Upper lobe of left lung (tissue), 4 donors: ENCODE measurements at regions not wholly inside any gene's neighbourhood (a gene's known extent, or its start where the extent isn't known, plus 50 kb on each side); places are given as distances from the start of the nearest gene placed in this dataset.

ENCODE experiments used
- POLR2A ChIP-seq, 4 donors: fragments of 450-650 bp; IDR thresholded peaks; one replicate each; pipeline ENCODE4 v1.5.1; 2016 to 2017; ENCODE audit warnings: antibody characterized with exemption in 4 of 4, mild to moderate bottlenecking in 2 of 4
- POLR2AphosphoS5 ChIP-seq, 2 donors: sonication (generic); formaldehyde crosslinking; IDR thresholded peaks; one replicate each; pipeline ENCODE4 v1.5.1; 2017; ENCODE audit warnings: antibody characterized with exemption in 2 of 2
- TF ChIP-seq, protein P1 (sequence below), 6 experiments: fragments of 450-650 bp in 4 of 6; fragments of 200-600 bp in 2 of 6; sonication (generic) in 2 of 6; IDR thresholded peaks; one replicate each; pipeline ENCODE4 v1.5.1; 2016 to 2019; ENCODE audit warnings: antibody characterized with exemption in 6 of 6

DNA sequence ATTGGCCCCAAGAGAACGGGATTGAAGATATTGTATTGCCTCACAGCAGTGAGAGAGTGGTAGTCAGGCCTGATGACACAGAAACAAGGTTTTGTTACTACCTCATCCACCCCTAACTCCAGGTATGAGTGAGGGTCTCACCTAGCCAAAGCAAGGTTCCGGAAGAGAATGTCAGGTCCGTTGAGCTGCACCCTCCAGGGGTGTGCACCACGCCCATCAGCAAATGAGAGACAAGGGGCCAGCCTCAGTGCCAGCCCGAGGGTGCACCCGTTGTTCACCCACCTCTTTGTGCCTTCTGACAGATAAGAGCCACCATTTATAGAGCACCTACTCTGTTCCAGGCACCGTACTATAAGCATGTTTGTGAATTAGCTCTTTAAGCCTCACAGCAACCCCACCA is 121.9 kb upstream of the IPO9 start:
- TF ChIP-seq, protein P1, sequence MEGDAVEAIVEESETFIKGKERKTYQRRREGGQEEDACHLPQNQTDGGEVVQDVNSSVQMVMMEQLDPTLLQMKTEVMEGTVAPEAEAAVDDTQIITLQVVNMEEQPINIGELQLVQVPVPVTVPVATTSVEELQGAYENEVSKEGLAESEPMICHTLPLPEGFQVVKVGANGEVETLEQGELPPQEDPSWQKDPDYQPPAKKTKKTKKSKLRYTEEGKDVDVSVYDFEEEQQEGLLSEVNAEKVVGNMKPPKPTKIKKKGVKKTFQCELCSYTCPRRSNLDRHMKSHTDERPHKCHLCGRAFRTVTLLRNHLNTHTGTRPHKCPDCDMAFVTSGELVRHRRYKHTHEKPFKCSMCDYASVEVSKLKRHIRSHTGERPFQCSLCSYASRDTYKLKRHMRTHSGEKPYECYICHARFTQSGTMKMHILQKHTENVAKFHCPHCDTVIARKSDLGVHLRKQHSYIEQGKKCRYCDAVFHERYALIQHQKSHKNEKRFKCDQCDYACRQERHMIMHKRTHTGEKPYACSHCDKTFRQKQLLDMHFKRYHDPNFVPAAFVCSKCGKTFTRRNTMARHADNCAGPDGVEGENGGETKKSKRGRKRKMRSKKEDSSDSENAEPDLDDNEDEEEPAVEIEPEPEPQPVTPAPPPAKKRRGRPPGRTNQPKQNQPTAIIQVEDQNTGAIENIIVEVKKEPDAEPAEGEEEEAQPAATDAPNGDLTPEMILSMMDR (IDR thresholded peaks at IDR 0.05): no peak
- no peak for TF ChIP-seq POLR2A (IDR thresholded peaks at IDR 0.05)
- TF ChIP-seq POLR2AphosphoS5 (IDR thresholded peaks at IDR 0.05): no peak
